MM.1S (cell line): ENCODE measurements at regions not wholly inside any gene's neighbourhood (a gene's known extent, or its start where the extent isn't known, plus 50 kb on each side); places are given as distances from the start of the nearest gene placed in this dataset.

ENCODE experiments used
- DNase-seq: peaks from one replicate; pipeline ENCODE4 v3.0.0-alpha.2; 2015
- H2AFZ ChIP-seq: fragments of 300-600 bp; sonication (generic); 2 replicates; pipeline ENCODE4 v1.6.0; 2016; ENCODE audit warnings: antibody characterized with exemption, low read length
- H3F3A ChIP-seq: fragments of 300-600 bp; sonication (generic); 2 replicates; pipeline ENCODE4 v1.6.1; 2016; ENCODE audit warnings: mild to moderate bottlenecking, antibody characterized with exemption, low read length, moderate library complexity, mixed read lengths; ENCODE audit not compliant: insufficient read depth
- H3K27ac ChIP-seq: fragments of 300-600 bp; sonication (generic); 2 replicates; pipeline ENCODE4 v1.5.1; 2016; ENCODE audit warnings: mild to moderate bottlenecking, low read length
- H3K27me3 ChIP-seq: fragments of 300-600 bp; sonication (generic); replicated peaks from 2 replicates; pipeline ENCODE4 v1.6.0; 2016; ENCODE audit warnings: low read length; ENCODE audit not compliant: insufficient read depth
- H3K36me3 ChIP-seq: fragments of 300-600 bp; sonication (generic); replicated peaks from 2 replicates; pipeline ENCODE4 v1.6.1; 2016; ENCODE audit warnings: mild to moderate bottlenecking, low read length, mixed read lengths; ENCODE audit not compliant: insufficient read depth
- H3K4me1 ChIP-seq: fragments of 300-600 bp; sonication (generic); 2 replicates; pipeline ENCODE4 v1.6.1; 2016; ENCODE audit warnings: low read length, mixed read lengths
- H3K4me2 ChIP-seq: fragments of 300-600 bp; sonication (generic); 2 replicates; pipeline ENCODE4 v1.6.0; 2016; ENCODE audit warnings: low read depth, low read length
- H3K4me3 ChIP-seq: fragments of 300-600 bp; sonication (generic); 2 replicates; pipeline ENCODE4 v1.5.1; 2016; ENCODE audit warnings: low read length, mixed read lengths
- H3K79me2 ChIP-seq: fragments of 300-600 bp; sonication (generic); 2 replicates; pipeline ENCODE4 v1.6.1; 2016; ENCODE audit warnings: mixed run types, low read length, mixed read lengths
- H3K9ac ChIP-seq: fragments of 300-600 bp; sonication (generic); 2 replicates; pipeline ENCODE4 v1.6.1; 2016; ENCODE audit warnings: low read length, mixed read lengths
- H3K9me2 ChIP-seq: fragments of 300-600 bp; sonication (generic); replicated peaks from 2 replicates; pipeline ENCODE4 v1.6.1; 2016; ENCODE audit warnings: mild to moderate bottlenecking, low read length, mixed read lengths; ENCODE audit not compliant: insufficient read depth
- H3K9me3 ChIP-seq: fragments of 300-600 bp; sonication (generic); replicated peaks from 2 replicates; pipeline ENCODE4 v1.6.1; 2016; ENCODE audit warnings: mild to moderate bottlenecking, low read length, mixed read lengths; ENCODE audit not compliant: insufficient read depth
- H4K20me1 ChIP-seq: fragments of 300-600 bp; sonication (generic); 2 replicates; pipeline ENCODE4 v1.6.1; 2016; ENCODE audit warnings: mild to moderate bottlenecking, low read length, moderate library complexity, mixed read lengths; ENCODE audit not compliant: insufficient read depth
- CTCF ChIP-seq: fragments of 300-600 bp; sonication (generic); IDR thresholded peaks from 2 replicates; pipeline ENCODE4 v1.5.1; 2016; ENCODE audit warnings: antibody characterized with exemption, low read length, mixed read lengths
- EZH2 ChIP-seq: fragments of 300-600 bp; sonication (generic); optimal IDR thresholded peaks from 2 replicates; pipeline ENCODE3; 2017; ENCODE audit warnings: low read depth, mild to moderate bottlenecking, antibody characterized with exemption, low read length, mixed read lengths
- EZH2phosphoT487 ChIP-seq: fragments of 300-600 bp; sonication (generic); IDR thresholded peaks from 2 replicates; pipeline ENCODE4 v1.6.1; 2018; ENCODE audit warnings: antibody characterized with exemption, low read length

GRCh38 chr7:155992974-155993373, 180.7 kb upstream of the SHH start:
- H3K9me3 ChIP-seq = no peaks in the 10 kb centered on the region
- no peaks in the 10 kb centered on the region for H3K4me1 ChIP-seq

GRCh38 chr7:155992538-155992937, 180.3 kb upstream of the SHH start:
- Histone ChIP-seq H3K36me3 (no peaks in the 10 kb centered on the region), H3K9me2 (no peaks in the 10 kb centered on the region), H3K4me3 (no peak overlapping the region), H3K79me2 (no peaks in the 10 kb centered on the region), H3K9me3 (no peaks in the 10 kb centered on the region), H3F3A (no peaks in the 10 kb centered on the region), H3K27me3 (peaks cover 37% of the 10 kb centered on the region), H2AFZ (no peak overlapping the region), H4K20me1 (no peaks in the 10 kb centered on the region), H3K9ac (no peak overlapping the region), H3K4me1 (no peaks in the 10 kb centered on the region), H3K27ac (no peak overlapping the region), H3K4me2 (no peak overlapping the region)
- DNase-seq = no peak
- TF ChIP-seq EZH2 (no peak), EZH2phosphoT487 (no peak), CTCF (no peak)

More at GRCh38 chr7:155992974-155993373, 180.7 kb upstream of the SHH start:
- H2AFZ ChIP-seq = no peak overlapping the region
- H3K4me3 ChIP-seq = no peak overlapping the region
- no peak overlapping the region for H3K9ac ChIP-seq
- H3K9me2 ChIP-seq = no peaks in the 10 kb centered on the region
- no peaks in the 10 kb centered on the region for H4K20me1 ChIP-seq
- peaks cover 41% of the 10 kb centered on the region for H3K27me3 ChIP-seq
- no peak overlapping the region for H3K4me2 ChIP-seq
- H3K79me2 ChIP-seq = no peaks in the 10 kb centered on the region
- TF ChIP-seq EZH2phosphoT487 (no peak), CTCF (no peak), EZH2 (no peak)
- no peaks in the 10 kb centered on the region for H3K36me3 ChIP-seq
- no peak for DNase-seq
- no peak overlapping the region for H3K27ac ChIP-seq
- H3F3A ChIP-seq = no peaks in the 10 kb centered on the region

GRCh38 chr7:155992107-155992506, 179.8 kb upstream of the SHH start:
- Histone ChIP-seq H3K4me2 (no peak overlapping the region), H3F3A (no peaks in the 10 kb centered on the region), H3K79me2 (no peaks in the 10 kb centered on the region), H3K9me3 (no peaks in the 10 kb centered on the region), H3K4me1 (no peaks in the 10 kb centered on the region), H3K27ac (no peak overlapping the region), H4K20me1 (no peaks in the 10 kb centered on the region), H3K27me3 (peaks cover 32% of the 10 kb centered on the region), H3K9ac (no peak overlapping the region), H3K4me3 (no peak overlapping the region), H3K36me3 (no peaks in the 10 kb centered on the region), H2AFZ (no peak overlapping the region), H3K9me2 (no peaks in the 10 kb centered on the region)
- TF ChIP-seq CTCF = no peak
- TF ChIP-seq EZH2 = no peak
- TF ChIP-seq EZH2phosphoT487 = no peak
- DNase-seq = no peak
